AG04450 (cell line): ENCODE measurements at regions not wholly inside any gene's neighbourhood (a gene's known extent, or its start where the extent isn't known, plus 50 kb on each side); places are given as distances from the start of the nearest gene placed in this dataset.

Experiments used
- CTCF ChIA-PET: fragments of 300-600, 350-600 bp; formaldehyde crosslinking; extraction: SDS; loops from one replicate; lab custom pipeline; 2022; ENCODE audit warnings: antibody characterized with exemption, inconsistent platforms; lab: Charles Lee
- POLR2A ChIA-PET: fragments of 350-600 bp; formaldehyde crosslinking; extraction: SDS; loops from one replicate; lab custom pipeline; 2021; ENCODE audit warnings: antibody characterized with exemption, inconsistent platforms; lab: Yijun Ruan, JAX
- DNase-seq: peaks from one replicate; pipeline ENCODE4 v3.0.0-alpha.2; 2011; ENCODE audit warnings: low read depth, low spot score
- H3K27ac ChIP-seq: one replicate; pipeline ENCODE4 v1.5.1; 2012; ENCODE audit warnings: low read depth, low read length, control low read depth
- H3K27me3 ChIP-seq: one replicate; pipeline ENCODE4 v1.6.0; 2012; ENCODE audit warnings: low read length; ENCODE audit not compliant: control insufficient read depth, insufficient read depth
- H3K4me3 ChIP-seq: 2 replicates; pipeline ENCODE4 v1.5.1; 2011; ENCODE audit warnings: mild to moderate bottlenecking, low read depth, low read length, control low read depth
- H3K9me3 ChIP-seq: 2 replicates; pipeline ENCODE4 v1.5.1; 2012; ENCODE audit warnings: low read length; ENCODE audit not compliant: control insufficient read depth, insufficient read depth
- TF ChIP-seq, protein P1 (sequence below): IDR thresholded peaks from 2 replicates; pipeline ENCODE4 v1.5.1; 2011; ENCODE audit warnings: low read depth, low read length, control low read depth, inconsistent platforms

GRCh38 chr12:131587565-131587964, 123.3 kb upstream of the SFSWAP start:
- no peak for DNase-seq
- Histone ChIP-seq H3K4me3 (no peak overlapping the region), H3K27ac (no peak overlapping the region), H3K9me3 (peaks cover 41% of the 10 kb centered on the region), H3K27me3 (no peaks in the 10 kb centered on the region)
- POLR2A ChIA-PET: no interaction called here
- TF ChIP-seq, protein P1, sequence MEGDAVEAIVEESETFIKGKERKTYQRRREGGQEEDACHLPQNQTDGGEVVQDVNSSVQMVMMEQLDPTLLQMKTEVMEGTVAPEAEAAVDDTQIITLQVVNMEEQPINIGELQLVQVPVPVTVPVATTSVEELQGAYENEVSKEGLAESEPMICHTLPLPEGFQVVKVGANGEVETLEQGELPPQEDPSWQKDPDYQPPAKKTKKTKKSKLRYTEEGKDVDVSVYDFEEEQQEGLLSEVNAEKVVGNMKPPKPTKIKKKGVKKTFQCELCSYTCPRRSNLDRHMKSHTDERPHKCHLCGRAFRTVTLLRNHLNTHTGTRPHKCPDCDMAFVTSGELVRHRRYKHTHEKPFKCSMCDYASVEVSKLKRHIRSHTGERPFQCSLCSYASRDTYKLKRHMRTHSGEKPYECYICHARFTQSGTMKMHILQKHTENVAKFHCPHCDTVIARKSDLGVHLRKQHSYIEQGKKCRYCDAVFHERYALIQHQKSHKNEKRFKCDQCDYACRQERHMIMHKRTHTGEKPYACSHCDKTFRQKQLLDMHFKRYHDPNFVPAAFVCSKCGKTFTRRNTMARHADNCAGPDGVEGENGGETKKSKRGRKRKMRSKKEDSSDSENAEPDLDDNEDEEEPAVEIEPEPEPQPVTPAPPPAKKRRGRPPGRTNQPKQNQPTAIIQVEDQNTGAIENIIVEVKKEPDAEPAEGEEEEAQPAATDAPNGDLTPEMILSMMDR: no peak
- CTCF ChIA-PET: no interaction called here

DNA sequence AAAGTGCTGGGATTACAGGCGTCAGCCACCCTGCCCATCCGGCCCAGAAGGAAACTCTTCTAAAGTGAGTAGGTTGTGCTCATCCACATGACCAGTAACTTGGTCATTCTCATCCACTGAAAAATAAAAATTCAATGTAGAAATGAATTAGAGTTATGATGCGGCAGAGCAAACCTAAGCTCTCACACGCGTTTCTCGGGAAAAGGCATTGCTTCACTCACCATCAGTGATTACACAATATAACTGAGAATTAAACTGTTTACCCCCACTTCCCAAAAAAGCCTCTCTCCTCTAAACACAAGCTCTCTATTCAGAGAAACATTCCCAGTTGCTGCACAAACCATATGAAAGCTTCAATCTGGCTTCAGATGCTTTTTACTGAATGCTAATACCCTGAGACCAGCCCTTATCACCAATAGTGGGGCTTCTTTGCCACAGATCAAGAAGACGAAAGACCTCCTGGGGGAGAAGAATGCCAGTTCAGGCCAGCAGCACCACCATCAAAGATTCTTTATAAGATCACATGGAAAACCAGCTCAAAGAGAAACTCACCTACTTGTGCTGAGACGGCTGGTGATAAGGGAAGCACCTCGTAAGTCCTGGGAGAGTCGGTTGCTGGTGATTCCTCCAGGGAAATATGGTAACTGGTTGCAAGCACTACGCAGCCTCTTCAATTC, 121.5 kb upstream of the SFSWAP start:
- ChIA-PET CTCF (no interaction called here), POLR2A (no interaction called here)
- Histone ChIP-seq H3K4me3 (no peak overlapping the region), H3K27ac (no peak overlapping the region), H3K27me3 (no peaks in the 10 kb centered on the region), H3K9me3 (peaks cover 41% of the 10 kb centered on the region)
- TF ChIP-seq, protein P1: no peak
- no peak for DNase-seq

DNA sequence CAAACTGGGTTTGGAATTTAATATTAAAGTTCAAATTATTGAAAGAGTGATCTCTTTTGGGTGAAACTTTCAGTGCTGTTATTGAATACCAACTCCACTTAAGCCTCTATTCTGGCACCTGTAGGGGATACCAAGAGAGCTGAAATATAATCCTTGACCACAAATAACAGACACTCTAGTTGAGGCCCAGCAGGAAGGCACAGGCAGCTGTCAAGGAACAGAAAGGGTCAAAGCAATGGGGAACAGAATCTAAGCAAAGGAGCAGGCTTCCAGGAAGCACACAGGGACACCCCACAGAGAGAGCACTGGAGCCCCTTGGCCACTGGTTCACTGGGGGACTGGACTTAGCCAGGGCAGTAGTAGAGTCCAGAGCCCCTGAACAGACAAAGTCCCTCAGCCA, 120.9 kb upstream of the SFSWAP start:
- Histone ChIP-seq H3K27me3 (no peaks in the 10 kb centered on the region), H3K27ac (no peak overlapping the region), H3K9me3 (peaks cover 41% of the 10 kb centered on the region), H3K4me3 (no peak overlapping the region)
- TF ChIP-seq, protein P1: no peak
- no peak for DNase-seq
- POLR2A ChIA-PET: no interaction called here
- CTCF ChIA-PET: no interaction called here

- TF ChIP-seq, protein P1: no peak
- no peak overlapping the region for H3K4me3 ChIP-seq
- no peaks in the 10 kb centered on the region for H3K27me3 ChIP-seq
- ChIA-PET POLR2A (no interaction called here), CTCF (no interaction called here)
- DNase-seq: no peak
- H3K9me3 ChIP-seq: peaks cover 35% of the 10 kb centered on the region
- H3K27ac ChIP-seq: no peak overlapping the region
These were observed 119.8 kb upstream of the SFSWAP start for GRCh38 chr12:131591136-131591535.

DNA sequence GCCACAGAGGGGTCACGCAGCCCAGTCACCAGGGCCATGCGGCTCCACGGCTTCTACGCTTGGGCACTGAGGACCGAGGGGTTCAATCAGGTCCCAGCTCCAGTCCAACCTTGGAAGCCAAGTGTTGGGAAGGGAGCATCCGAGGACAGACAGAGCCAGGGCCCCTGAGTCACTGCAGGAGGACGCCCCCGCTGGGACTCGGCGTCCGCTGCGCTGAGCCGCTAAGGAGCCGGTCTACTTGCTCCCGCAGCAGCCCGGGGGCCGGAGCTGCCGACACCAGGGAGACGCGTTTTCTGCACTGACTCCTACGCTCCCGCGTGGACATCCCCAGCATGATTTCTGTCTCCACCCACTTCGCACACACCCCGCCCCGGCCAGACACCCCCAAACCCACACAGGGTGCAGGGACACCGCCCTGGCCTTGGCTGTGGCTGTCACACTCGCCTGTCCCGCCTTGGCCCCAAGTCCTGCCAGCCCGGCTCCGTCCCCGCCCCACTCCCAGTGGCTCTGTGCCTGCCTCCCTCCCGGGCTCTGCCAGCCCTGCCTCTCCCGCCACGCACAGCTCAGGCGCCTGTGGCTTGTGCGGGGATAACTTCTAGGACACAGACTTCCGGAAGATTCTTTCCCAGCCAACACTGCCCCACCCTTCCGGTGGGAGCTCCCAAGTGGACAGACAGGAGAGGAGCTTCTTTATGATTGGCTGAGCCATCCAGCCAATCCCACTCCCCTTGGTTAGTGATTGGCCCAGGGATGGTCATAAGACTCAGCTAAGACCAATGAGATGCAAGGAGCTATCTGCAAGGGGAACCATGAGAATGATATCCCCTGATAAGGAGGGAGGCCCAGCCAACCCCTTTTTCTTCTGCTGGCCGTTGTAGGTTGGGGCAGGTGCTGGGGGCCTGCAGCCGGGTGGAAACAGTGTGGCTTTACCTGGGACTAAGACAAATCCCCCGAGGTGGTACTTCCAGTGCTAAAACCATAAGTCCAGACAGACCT, 118.9 kb upstream of the SFSWAP start:
- TF ChIP-seq, protein P1: no peak
- CTCF ChIA-PET: no interaction called here
- H3K27me3 ChIP-seq: no peaks in the 10 kb centered on the region
- POLR2A ChIA-PET: no interaction called here
- H3K9me3 ChIP-seq: peaks cover 26% of the 10 kb centered on the region
- no peak for DNase-seq
- H3K4me3 ChIP-seq: no peak overlapping the region
- H3K27ac ChIP-seq: no peak overlapping the region
